Immature natural killer cell (primary cell): ENCODE measurements at regions not wholly inside any gene's neighbourhood (a gene's known extent, or its start where the extent isn't known, plus 50 kb on each side); places are given as distances from the start of the nearest gene placed in this dataset.

ENCODE experiments used
- DNase-seq, 3 donors: peaks; one replicate each; pipeline ENCODE4 v3.0.0; 2022; ENCODE audit warnings: mixed read lengths in 1 of 3
- H3K27ac Mint-ChIP-seq, 6 donors: one replicate each; pipeline ENCODE4 v1.8.0; 2020; ENCODE audit warnings: mixed read lengths in 6 of 6, mild to moderate bottlenecking in 5 of 6, inconsistent platforms in 4 of 6, moderate library complexity in 3 of 6
- H3K27me3 Mint-ChIP-seq, 3 donors: one replicate each; pipeline ENCODE4 v1.8.0; 2020 to 2021; ENCODE audit warnings: low read depth in 3 of 3, mild to moderate bottlenecking in 3 of 3, mixed read lengths in 3 of 3, moderate library complexity in 3 of 3, inconsistent platforms in 1 of 3
- H3K36me3 Mint-ChIP-seq, 3 donors: one replicate each; pipeline ENCODE4 v1.8.0; 2020; ENCODE audit warnings: mixed read lengths in 3 of 3, inconsistent platforms in 2 of 3, mild to moderate bottlenecking in 2 of 3
- H3K4me1 Mint-ChIP-seq, 2 donors: one replicate each; pipeline ENCODE4 v1.8.0; 2020; ENCODE audit warnings: inconsistent platforms in 2 of 2, mild to moderate bottlenecking in 2 of 2, mixed read lengths in 2 of 2, moderate library complexity in 1 of 2
- H3K4me3 Mint-ChIP-seq, 5 donors: one replicate each; pipeline ENCODE4 v1.8.0; 2020; ENCODE audit warnings: mild to moderate bottlenecking in 5 of 5, mixed read lengths in 5 of 5, inconsistent platforms in 3 of 5, moderate library complexity in 3 of 5
- H3K9me3 Mint-ChIP-seq, 6 donors: one replicate each; pipeline ENCODE4 v1.8.0; 2020; ENCODE audit warnings: mild to moderate bottlenecking in 6 of 6, mixed read lengths in 6 of 6, inconsistent platforms in 4 of 6, moderate library complexity in 3 of 6

DNA sequence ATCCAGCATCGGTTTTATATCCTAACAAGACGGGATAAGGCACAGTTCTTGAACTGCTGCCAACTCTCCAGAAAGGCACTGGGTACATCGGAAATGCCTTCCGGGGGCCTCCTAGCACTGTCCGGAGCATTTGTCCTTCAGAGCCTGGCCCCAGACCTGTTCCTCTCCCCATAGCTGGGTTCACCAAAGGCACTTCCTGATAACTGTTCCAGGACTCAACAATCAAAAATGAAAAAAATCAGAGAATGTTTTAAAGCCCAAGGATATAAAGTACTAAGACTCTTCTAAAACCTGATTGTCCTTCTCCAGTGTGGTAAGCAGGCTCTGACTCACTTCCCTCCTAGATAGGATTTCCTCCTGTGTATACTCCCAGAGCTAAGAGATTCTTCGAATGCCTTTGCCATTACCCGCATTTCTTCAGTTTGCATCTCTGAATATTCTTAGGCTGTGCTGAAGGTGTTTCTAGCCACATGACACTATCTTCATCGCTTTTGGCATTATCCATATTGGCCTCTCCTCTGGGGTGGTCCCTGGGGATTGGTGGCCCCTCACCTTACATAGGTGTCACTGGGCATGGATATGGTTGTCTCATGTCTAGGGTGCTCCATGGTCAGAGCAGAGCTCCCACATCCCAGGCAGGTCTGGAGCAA lies 112.9 kb downstream of the ZBTB18 start:
- H3K4me1 Mint-ChIP-seq, result no peaks in the 10 kb centered on the region
- no peak overlapping the region for H3K27ac Mint-ChIP-seq
- no peak overlapping the region for H3K4me3 Mint-ChIP-seq
- no peaks in the 10 kb centered on the region for H3K36me3 Mint-ChIP-seq
- H3K27me3 Mint-ChIP-seq, result no peaks in the 10 kb centered on the region
- H3K9me3 Mint-ChIP-seq, result no peaks in the 10 kb centered on the region
- no peak for DNase-seq

GRCh38 chr1:244164511-244164890 lies 113.4 kb downstream of the ZBTB18 start:
- H3K4me3 Mint-ChIP-seq, result no peak overlapping the region
- H3K27ac Mint-ChIP-seq, result no peak overlapping the region
- no peak for DNase-seq
- H3K4me1 Mint-ChIP-seq, result no peaks in the 10 kb centered on the region
- no peaks in the 10 kb centered on the region for H3K9me3 Mint-ChIP-seq
- no peaks in the 10 kb centered on the region for H3K36me3 Mint-ChIP-seq
- H3K27me3 Mint-ChIP-seq, result peaks cover 0 to 2% (median 0%) of the 10 kb centered on the region in 3 donors

DNA sequence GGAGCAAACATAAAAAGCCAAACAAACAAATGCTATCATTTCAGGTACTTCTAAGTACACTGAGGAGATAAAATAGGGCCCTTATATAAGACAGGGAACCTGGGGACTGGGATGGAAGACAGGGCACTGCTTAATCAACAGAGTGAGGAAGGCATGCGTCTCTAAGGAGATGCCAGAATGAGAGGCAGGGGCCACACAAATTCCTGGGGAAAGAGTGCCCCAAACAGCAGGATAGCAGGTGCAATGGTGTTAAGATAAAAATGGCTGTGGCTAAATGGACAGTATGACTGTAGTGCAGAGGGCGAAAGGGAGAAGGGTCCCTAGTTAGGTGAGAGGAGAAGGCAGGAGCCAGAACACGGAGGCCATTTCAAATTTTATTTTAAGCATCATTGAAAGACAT lies 113.9 kb downstream of the ZBTB18 start:
- H3K9me3 Mint-ChIP-seq, result no peaks in the 10 kb centered on the region
- H3K4me1 Mint-ChIP-seq, result no peaks in the 10 kb centered on the region
- H3K27me3 Mint-ChIP-seq, result peaks cover 0 to 2% (median 0%) of the 10 kb centered on the region in 3 donors
- H3K36me3 Mint-ChIP-seq, result no peaks in the 10 kb centered on the region
- DNase-seq, result no peak
- H3K27ac Mint-ChIP-seq, result no peak overlapping the region
- no peak overlapping the region for H3K4me3 Mint-ChIP-seq

DNA sequence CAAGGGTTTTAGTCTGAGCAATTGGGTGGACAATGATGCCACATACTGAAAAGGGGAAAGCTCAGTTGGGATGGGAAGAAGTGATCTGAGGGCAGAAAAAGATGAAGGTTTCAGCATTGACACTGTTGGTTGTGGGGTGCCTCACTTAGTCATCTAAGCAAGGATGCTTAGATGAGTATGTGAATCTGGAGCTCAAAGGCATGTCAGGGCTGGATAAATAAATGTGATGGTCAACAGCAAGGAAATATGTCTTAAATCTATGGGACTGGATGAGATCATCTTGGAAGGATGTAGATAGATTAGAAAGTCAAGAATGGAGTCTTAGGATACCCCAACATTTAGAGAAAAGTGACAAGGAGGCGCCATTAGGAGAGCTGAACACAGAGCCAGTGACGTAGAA lies 114.6 kb downstream of the ZBTB18 start:
- H3K4me3 Mint-ChIP-seq, result no peak overlapping the region
- no peaks in the 10 kb centered on the region for H3K36me3 Mint-ChIP-seq
- H3K4me1 Mint-ChIP-seq, result no peaks in the 10 kb centered on the region
- H3K27me3 Mint-ChIP-seq, result peaks cover 0 to 2% (median 0%) of the 10 kb centered on the region in 3 donors
- no peak for DNase-seq
- no peak overlapping the region for H3K27ac Mint-ChIP-seq
- no peaks in the 10 kb centered on the region for H3K9me3 Mint-ChIP-seq

DNA sequence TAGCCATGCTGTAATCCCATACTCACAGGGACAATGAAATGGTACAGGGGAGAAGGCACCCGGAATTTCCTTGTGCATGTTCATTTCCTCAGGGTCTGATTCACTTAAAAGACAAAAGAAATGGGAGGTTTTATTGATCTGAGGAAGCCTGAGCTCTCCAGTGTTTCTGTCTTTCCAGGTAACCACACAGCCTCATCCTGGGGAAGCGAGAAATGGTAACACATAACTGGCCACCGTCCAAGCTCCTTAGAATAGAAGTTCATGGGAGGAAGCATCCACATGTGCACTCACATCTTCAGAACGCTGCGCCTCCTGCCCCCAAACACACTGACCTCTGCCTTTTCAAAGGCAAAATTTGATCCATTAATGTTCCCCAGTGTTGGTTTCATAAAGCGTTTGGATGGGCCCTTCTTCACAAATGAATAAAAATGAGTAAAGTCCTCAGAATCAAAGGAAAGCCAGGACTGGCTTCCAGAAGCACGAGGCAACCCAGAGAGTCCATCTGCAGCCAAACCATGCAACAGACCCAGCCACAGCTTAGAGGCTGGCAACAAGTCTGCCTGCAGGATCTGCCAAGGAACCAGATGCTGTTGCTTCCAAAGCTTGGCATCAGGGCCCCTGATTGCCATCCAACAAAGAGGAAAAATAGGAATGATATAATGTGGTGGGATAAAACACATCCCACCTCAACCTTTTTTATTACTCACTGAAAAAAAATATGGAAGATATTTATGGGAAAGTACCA lies 120.3 kb downstream of the ZBTB18 start:
- H3K36me3 Mint-ChIP-seq, result no peaks in the 10 kb centered on the region
- no peak for DNase-seq
- peaks cover 0 to 2% (median 1%) of the 10 kb centered on the region in 3 donors for H3K27me3 Mint-ChIP-seq
- no peaks in the 10 kb centered on the region for H3K9me3 Mint-ChIP-seq
- no peak overlapping the region for H3K27ac Mint-ChIP-seq
- H3K4me3 Mint-ChIP-seq, result no peak overlapping the region
- H3K4me1 Mint-ChIP-seq, result no peaks in the 10 kb centered on the region

DNA sequence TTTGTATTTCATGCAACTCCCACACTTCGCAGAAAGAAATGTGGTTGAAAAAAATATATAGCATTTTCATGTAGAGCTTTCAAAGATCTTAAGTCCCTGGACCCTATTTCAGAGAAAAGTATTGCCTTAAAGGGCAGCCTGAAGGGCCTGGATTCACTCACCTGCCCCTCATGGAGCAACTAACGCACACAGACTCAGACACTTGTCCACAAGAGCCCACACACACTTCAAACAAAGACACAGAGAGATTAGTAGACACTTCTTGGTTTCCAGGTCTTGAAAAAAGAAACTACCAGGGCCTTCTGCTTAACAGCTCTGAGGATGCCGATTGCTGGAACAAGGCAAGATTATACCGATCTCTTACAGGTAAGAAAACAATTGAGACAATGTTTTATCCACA lies 122.2 kb downstream of the ZBTB18 start:
- no peak overlapping the region for H3K27ac Mint-ChIP-seq
- peaks cover 0 to 2% (median 1%) of the 10 kb centered on the region in 3 donors for H3K27me3 Mint-ChIP-seq
- no peaks in the 10 kb centered on the region for H3K36me3 Mint-ChIP-seq
- no peak overlapping the region for H3K4me3 Mint-ChIP-seq
- no peaks in the 10 kb centered on the region for H3K9me3 Mint-ChIP-seq
- no peaks in the 10 kb centered on the region for H3K4me1 Mint-ChIP-seq
- no peak for DNase-seq

- Mint-ChIP-seq H3K36me3 (no peaks in the 10 kb centered on the region), H3K9me3 (no peaks in the 10 kb centered on the region), H3K27me3 (peaks cover 0 to 2% (median 1%) of the 10 kb centered on the region in 3 donors), H3K4me3 (no peak overlapping the region), H3K4me1 (no peaks in the 10 kb centered on the region), H3K27ac (no peak overlapping the region)
- DNase-seq, result no peak
Observed at GRCh38 chr1:244173769-244174168, 122.7 kb downstream of the ZBTB18 start.

GRCh38 chr1:244174922-244175521 lies 123.9 kb downstream of the ZBTB18 start:
- no peaks in the 10 kb centered on the region for H3K9me3 Mint-ChIP-seq
- no peak overlapping the region for H3K27ac Mint-ChIP-seq
- no peak overlapping the region for H3K4me3 Mint-ChIP-seq
- DNase-seq, result no peak
- no peaks in the 10 kb centered on the region for H3K36me3 Mint-ChIP-seq
- peaks cover 0 to 2% (median 1%) of the 10 kb centered on the region in 3 donors for H3K27me3 Mint-ChIP-seq
- no peaks in the 10 kb centered on the region for H3K4me1 Mint-ChIP-seq

GRCh38 chr1:244176201-244176600 lies 125.1 kb downstream of the ZBTB18 start:
- Mint-ChIP-seq H3K27me3 (peaks cover 0 to 2% (median 1%) of the 10 kb centered on the region in 3 donors), H3K4me1 (no peaks in the 10 kb centered on the region), H3K36me3 (no peaks in the 10 kb centered on the region), H3K9me3 (no peaks in the 10 kb centered on the region), H3K27ac (no peak overlapping the region), H3K4me3 (no peak overlapping the region)
- DNase-seq, result no peak

GRCh38 chr1:244180256-244180655 lies 129.2 kb downstream of the ZBTB18 start:
- Mint-ChIP-seq H3K27ac (no peak overlapping the region), H3K27me3 (peaks cover 0 to 2% (median under 1%) of the 10 kb centered on the region in 3 donors), H3K36me3 (no peaks in the 10 kb centered on the region), H3K9me3 (no peaks in the 10 kb centered on the region), H3K4me1 (no peaks in the 10 kb centered on the region), H3K4me3 (no peak overlapping the region)
- DNase-seq, result no peak

- no peak for DNase-seq
- Mint-ChIP-seq H3K4me1 (no peaks in the 10 kb centered on the region), H3K9me3 (no peaks in the 10 kb centered on the region), H3K27me3 (peaks cover 0 to 2% (median 0%) of the 10 kb centered on the region in 3 donors), H3K4me3 (no peak overlapping the region), H3K36me3 (no peaks in the 10 kb centered on the region), H3K27ac (no peak overlapping the region)
Observed at GRCh38 chr1:244181867-244182266, 130.8 kb downstream of the ZBTB18 start.

DNA sequence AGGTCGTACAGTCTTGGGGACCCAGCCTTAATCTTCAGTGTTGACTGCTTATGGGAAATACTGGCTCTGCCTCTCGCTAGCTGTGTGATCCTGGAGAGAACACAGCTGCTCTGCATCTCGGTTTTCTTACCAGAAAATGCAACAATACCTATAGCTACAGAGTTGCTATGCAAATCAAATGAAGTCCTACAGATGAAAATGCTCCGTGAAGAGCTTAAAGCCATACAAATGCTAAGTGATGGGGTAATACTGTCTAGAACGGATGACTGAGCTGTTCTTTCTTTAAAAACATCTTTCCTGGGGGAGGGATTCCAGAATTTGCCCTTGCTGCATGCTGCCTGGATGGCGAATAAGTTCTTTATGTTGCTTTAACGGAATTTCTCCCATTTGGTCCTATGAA lies 132.0 kb downstream of the ZBTB18 start:
- Mint-ChIP-seq H3K27ac (no peak overlapping the region), H3K36me3 (no peaks in the 10 kb centered on the region), H3K4me3 (no peak overlapping the region), H3K27me3 (peaks cover 0 to 2% (median 0%) of the 10 kb centered on the region in 3 donors), H3K4me1 (no peaks in the 10 kb centered on the region), H3K9me3 (no peaks in the 10 kb centered on the region)
- DNase-seq, result no peak

DNA sequence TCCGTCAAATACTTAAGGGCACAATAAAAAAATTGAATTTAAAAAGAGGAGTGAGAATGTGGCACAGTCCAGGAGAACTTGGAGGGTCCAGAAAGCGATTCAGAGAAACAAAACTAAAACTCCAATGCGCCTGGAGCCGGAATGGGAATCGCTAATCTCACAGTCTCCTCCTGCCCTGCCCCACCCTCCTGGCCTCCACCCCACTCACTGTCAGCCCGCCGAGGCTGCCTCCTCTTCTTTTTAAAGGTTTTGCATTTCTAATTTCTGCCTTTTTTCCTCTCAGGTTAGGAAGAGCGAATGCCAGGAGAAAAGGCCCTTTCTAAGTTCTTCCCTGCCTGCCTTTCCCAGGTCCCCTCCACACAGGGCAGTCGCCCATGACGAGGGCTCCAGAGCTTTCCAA lies 135.3 kb downstream of the ZBTB18 start:
- H3K27ac Mint-ChIP-seq, result no peak overlapping the region
- H3K27me3 Mint-ChIP-seq, result peaks cover 0 to 2% (median 2%) of the 10 kb centered on the region in 3 donors
- no peaks in the 10 kb centered on the region for H3K4me1 Mint-ChIP-seq
- H3K4me3 Mint-ChIP-seq, result no peak overlapping the region
- H3K9me3 Mint-ChIP-seq, result no peaks in the 10 kb centered on the region
- no peaks in the 10 kb centered on the region for H3K36me3 Mint-ChIP-seq
- no peak for DNase-seq

DNA sequence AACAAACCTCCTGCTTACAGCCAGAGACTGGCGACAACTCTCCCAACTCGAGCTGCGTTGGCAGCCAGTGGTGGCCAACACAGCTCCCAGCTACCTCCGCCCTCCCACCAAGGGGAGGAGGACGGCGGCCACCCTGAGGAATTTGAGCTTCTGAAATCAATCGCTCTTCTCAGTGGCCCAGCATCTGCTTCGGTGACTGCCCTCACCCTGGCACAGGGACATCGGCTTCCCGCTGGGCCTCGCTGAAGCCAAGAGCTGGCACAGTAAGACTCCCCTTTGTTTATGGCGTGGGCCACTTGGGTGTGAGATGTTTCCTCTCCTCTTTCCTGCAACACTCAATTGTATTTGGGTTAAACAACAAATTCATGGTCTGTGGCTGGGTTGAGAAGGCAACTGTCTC lies 136.2 kb downstream of the ZBTB18 start:
- Mint-ChIP-seq H3K4me1 (no peaks in the 10 kb centered on the region), H3K4me3 (no peak overlapping the region), H3K27me3 (peaks cover 0 to 2% (median 2%) of the 10 kb centered on the region in 3 donors), H3K36me3 (no peaks in the 10 kb centered on the region), H3K9me3 (no peaks in the 10 kb centered on the region), H3K27ac (no peak overlapping the region)
- DNase-seq, result no peak
